Kidney (tissue), 13 donors: ENCODE measurements at regions not wholly inside any gene's neighbourhood (a gene's known extent, or its start where the extent isn't known, plus 50 kb on each side); places are given as distances from the start of the nearest gene placed in this dataset.
A peak's percentile ranks its signal among the peaks of the same experiment; 100 is the strongest.

ENCODE experiments used
- DNase-seq, 5 donors: peaks; one replicate each; pipeline ENCODE4 v3.0.0-alpha.2; 2013 to 2020
- FAIRE-seq: peaks from 2 replicates; lab custom pipeline; 2012; peaks lifted over from hg19 to GRCh38; lab: Jason Lieb, UNC
- H3K27ac ChIP-seq, 2 donors: one replicate each; pipeline ENCODE4 v1.7.0; 2013; ENCODE audit warnings: low read depth in 2 of 2, low read length in 2 of 2, inconsistent platforms in 1 of 2
- H3K27me3 ChIP-seq: one replicate; pipeline ENCODE4 v1.7.1; 2013; ENCODE audit warnings: low read length, inconsistent platforms; ENCODE audit not compliant: control insufficient read depth, insufficient read depth
- H3K36me3 ChIP-seq, 3 donors: one replicate each; pipeline versions ENCODE4 v1.7.0 to v1.7.1; 2013; ENCODE audit warnings: low read length in 3 of 3, control low read depth in 1 of 3, inconsistent platforms in 1 of 3; ENCODE audit not compliant: insufficient read depth in 3 of 3, control insufficient read depth in 2 of 3
- H3K4me1 ChIP-seq, 3 donors: one replicate each; pipeline versions ENCODE4 v1.7.0 to v1.7.1; 2013; ENCODE audit warnings: low read length in 3 of 3, inconsistent platforms in 1 of 3, low read depth in 1 of 3; ENCODE audit not compliant: control insufficient read depth in 2 of 3, insufficient read depth in 2 of 3
- H3K4me3 ChIP-seq, 3 donors: one replicate each; pipeline versions ENCODE4 v1.7.0 to v1.8.1; 2013; ENCODE audit warnings: low read length in 3 of 3, control low read depth in 1 of 3, inconsistent platforms in 1 of 3
- H3K9ac ChIP-seq, 3 donors: one replicate each; pipeline versions ENCODE4 v1.7.0 to v1.7.1; 2013; ENCODE audit warnings: low read length in 3 of 3, control low read depth in 1 of 3, inconsistent platforms in 1 of 3
- H3K9me3 ChIP-seq, 3 donors: one replicate each; pipeline versions ENCODE4 v1.7.0 to v1.7.1; 2013; ENCODE audit warnings: low read length in 3 of 3, control low read depth in 1 of 3, inconsistent platforms in 1 of 3; ENCODE audit not compliant: control insufficient read depth in 2 of 3, insufficient read depth in 1 of 3
- CTCF ChIP-seq: IDR thresholded peaks from 3 replicates; pipeline ENCODE4 v1.5.1; 2012; ENCODE audit warnings: mild to moderate bottlenecking, moderate library complexity, borderline replicate concordance; ENCODE audit not compliant: insufficient read depth; ENCODE audit errors: extremely low read depth
- intact Hi-C: fragments of 100-400 bp; cut with DNase I; formaldehyde crosslinking; loops from one replicate; pipeline ENCODE4 v1.11.1; 2022
- donor health status: control.
- donor health status: control.
- donor health status: control.
- donor health status: control.
- donor health status: control.
- donor health status: DM: yes; HTN: yes; CAD: no.
- donor health status: Normal renal cell carcinoma (clear cell type).

GRCh38 chr11:112485280-112485679, 224.6 kb upstream of the PLET1 start:
- Histone ChIP-seq H3K27me3 (no peaks in the 10 kb centered on the region), H3K4me3 (no peak overlapping the region), H3K9me3 (no peaks in the 10 kb centered on the region), H3K4me1 (no peaks in the 10 kb centered on the region), H3K9ac (no peak overlapping the region), H3K27ac (no peak overlapping the region), H3K36me3 (no peaks in the 10 kb centered on the region)
- no peak for DNase-seq
- intact Hi-C loops = no loop called here
- TF ChIP-seq CTCF = no peak
- no peak for FAIRE-seq

GRCh38 chr11:112497826-112498225, 237.2 kb upstream of the PLET1 start:
- Histone ChIP-seq H3K9me3 (no peaks in the 10 kb centered on the region), H3K27ac (no peak overlapping the region), H3K27me3 (no peaks in the 10 kb centered on the region), H3K9ac (no peak overlapping the region), H3K4me1 (no peaks in the 10 kb centered on the region), H3K36me3 (no peaks in the 10 kb centered on the region), H3K4me3 (no peak overlapping the region)
- FAIRE-seq = no peak
- DNase-seq = no peak
- intact Hi-C loops = no loop called here
- TF ChIP-seq CTCF = no peak

- intact Hi-C loops = no loop called here
- FAIRE-seq (no peak), DNase-seq (peak in 4 of 5 donors; percentile 44 to 73 (median 59))
- H3K9me3 ChIP-seq = no peaks in the 10 kb centered on the region
- no peak for TF ChIP-seq CTCF
- no peaks in the 10 kb centered on the region for H3K27me3 ChIP-seq
- no peak overlapping the region for H3K27ac ChIP-seq
- no peaks in the 10 kb centered on the region for H3K36me3 ChIP-seq
- no peak overlapping the region for H3K4me3 ChIP-seq
- H3K4me1 ChIP-seq = no peaks in the 10 kb centered on the region
- H3K9ac ChIP-seq = no peak overlapping the region
Observed at GRCh38 chr11:112498701-112499100, 238.0 kb upstream of the PLET1 start.
